ENCODE measurements at regions not wholly inside any gene's neighbourhood (a gene's known extent, or its start where the extent isn't known, plus 50 kb on each side); places are given as distances from the start of the nearest gene placed in this dataset.

- TF ChIP-seq, protein P1, sequence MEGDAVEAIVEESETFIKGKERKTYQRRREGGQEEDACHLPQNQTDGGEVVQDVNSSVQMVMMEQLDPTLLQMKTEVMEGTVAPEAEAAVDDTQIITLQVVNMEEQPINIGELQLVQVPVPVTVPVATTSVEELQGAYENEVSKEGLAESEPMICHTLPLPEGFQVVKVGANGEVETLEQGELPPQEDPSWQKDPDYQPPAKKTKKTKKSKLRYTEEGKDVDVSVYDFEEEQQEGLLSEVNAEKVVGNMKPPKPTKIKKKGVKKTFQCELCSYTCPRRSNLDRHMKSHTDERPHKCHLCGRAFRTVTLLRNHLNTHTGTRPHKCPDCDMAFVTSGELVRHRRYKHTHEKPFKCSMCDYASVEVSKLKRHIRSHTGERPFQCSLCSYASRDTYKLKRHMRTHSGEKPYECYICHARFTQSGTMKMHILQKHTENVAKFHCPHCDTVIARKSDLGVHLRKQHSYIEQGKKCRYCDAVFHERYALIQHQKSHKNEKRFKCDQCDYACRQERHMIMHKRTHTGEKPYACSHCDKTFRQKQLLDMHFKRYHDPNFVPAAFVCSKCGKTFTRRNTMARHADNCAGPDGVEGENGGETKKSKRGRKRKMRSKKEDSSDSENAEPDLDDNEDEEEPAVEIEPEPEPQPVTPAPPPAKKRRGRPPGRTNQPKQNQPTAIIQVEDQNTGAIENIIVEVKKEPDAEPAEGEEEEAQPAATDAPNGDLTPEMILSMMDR (IDR thresholded peaks at IDR 0.05): no peak
- no peak for TF ChIP-seq EZH2 (IDR thresholded peaks at IDR 0.05; ENCODE audit: borderline replicate concordance, insufficient read depth, low read depth, low read length, poor library complexity, severe bottlenecking)
Observed at GRCh38 chr1:235004840-235005391, 123.7 kb downstream of the TOMM20 start.
